Keratinocyte (primary cell): ENCODE measurements at regions not wholly inside any gene's neighbourhood (a gene's known extent, or its start where the extent isn't known, plus 50 kb on each side); places are given as distances from the start of the nearest gene placed in this dataset.

Experiments
- CTCF ChIP-seq, 3 experiments: IDR thresholded peaks in 1 of 3; conservative IDR thresholded peaks in 1 of 3; optimal IDR thresholded peaks in 1 of 3; 2 replicates in 2 of 3; 3 replicates in 1 of 3; pipeline versions ENCODE3 to v1.5.1; 2011; ENCODE audit warnings: low read length in 3 of 3, mild to moderate bottlenecking in 3 of 3, moderate library complexity in 2 of 3, control low read depth in 1 of 3, inconsistent platforms in 1 of 3; ENCODE audit not compliant: insufficient read depth in 2 of 3; ENCODE audit errors: extremely low read depth in 1 of 3
- EZH2 ChIP-seq: IDR thresholded peaks from one replicate; pipeline ENCODE4 v1.6.1; 2012; ENCODE audit warnings: inconsistent platforms, mild to moderate bottlenecking, low read length, moderate library complexity

GRCh38 chr12:125568306-125568705 is 503.1 kb downstream of the AACS start:
- no peak for TF ChIP-seq CTCF (optimal IDR thresholded peaks at IDR 0.05 in 1 of 3, IDR thresholded peaks at IDR 0.05 in 1 of 3, conservative IDR thresholded peaks at IDR 0.05 in 1 of 3; ENCODE audit: extremely low read depth in 1 of 3, insufficient read depth in 2 of 3, low read length in 3 of 3)
- TF ChIP-seq EZH2 = no peak
